ENCODE measurements at regions not wholly inside any gene's neighbourhood (a gene's known extent, or its start where the extent isn't known, plus 50 kb on each side); places are given as distances from the start of the nearest gene placed in this dataset.

GRCh38 chr15:61441891-61442290, 212.8 kb upstream of the RORA start:
- no peak overlapping the region for H3K4me2 ChIP-seq (ENCODE audit: low read depth, low read length)
- dilution Hi-C loops (cut with HindIII; ENCODE audit: low sequenced_read_pairs, unreplicated experiment) (no loop called here), intact Hi-C loops (cut with micrococcal nuclease) (no loop called here), in situ Hi-C loops (cut with MboI; ENCODE audit: low sequenced_read_pairs) (no loop called here)
- no peaks in the 10 kb centered on the region for H3K27me3 ChIP-seq (ENCODE audit: control insufficient read depth, insufficient read depth, low read length)
- H3K23ac ChIP-seq (ENCODE audit: low read depth, low read length) = no peak overlapping the region
- H3K4me1 ChIP-seq (ENCODE audit: control insufficient read depth, insufficient read depth, low read length) = no peaks in the 10 kb centered on the region
- no peak overlapping the region for H3K27ac ChIP-seq (ENCODE audit: insufficient read depth, low read length)
- no peaks in the 10 kb centered on the region for H3K9me1 ChIP-seq (ENCODE audit: insufficient read depth, low read length)
- H2BK20ac ChIP-seq (ENCODE audit: low read depth, low read length) = no peak overlapping the region
- H2AK9ac ChIP-seq (replicated peaks; ENCODE audit: low read depth, low read length, poor library complexity) = no peak overlapping the region
- H4K8ac ChIP-seq (ENCODE audit: low read depth in 2 of 2, low read length in 2 of 2) = no peak overlapping the region
- ATAC-seq (ENCODE audit: low read depth) (no peak), DNase-seq (no peak)
- H2AFZ ChIP-seq (replicated peaks; ENCODE audit: low read length, poor library complexity) = no peak overlapping the region
- no peak for TF ChIP-seq RCOR1 (IDR thresholded peaks at IDR 0.05; ENCODE audit: insufficient replicate concordance, low read length)
- no peak for TF ChIP-seq BHLHE40 (IDR thresholded peaks at IDR 0.05; ENCODE audit: low read depth, low read length)
- TF ChIP-seq USF2 (IDR thresholded peaks at IDR 0.05; ENCODE audit: low read depth, low read length) = no peak
- no peak for TF ChIP-seq ELK1 (IDR thresholded peaks at IDR 0.05; ENCODE audit: borderline replicate concordance, low read depth, low read length)
- TF ChIP-seq CEBPB (IDR thresholded peaks at IDR 0.05; ENCODE audit: low read depth, low read length) = no peak
- TF ChIP-seq SMC3 (IDR thresholded peaks at IDR 0.05; ENCODE audit: low read depth, low read length) = no peak
- TF ChIP-seq RFX5 (IDR thresholded peaks at IDR 0.05; ENCODE audit: low read depth, low read length) = no peak
- TF ChIP-seq NFE2L2 (IDR thresholded peaks at IDR 0.05; ENCODE audit: low read depth, low read length) = no peak
- no peak for TF ChIP-seq CHD1 (IDR thresholded peaks at IDR 0.05; ENCODE audit: low read depth, low read length)
- no peak overlapping the region for H2AK5ac ChIP-seq (ENCODE audit: low read depth, low read length)
- ChIA-PET CTCF (no interaction called here), POLR2A (ENCODE audit: unreplicated experiment) (no interaction called here)
- H4K91ac ChIP-seq (ENCODE audit: insufficient read depth, low read depth, low read length) = no peak overlapping the region
- no peaks in the 10 kb centered on the region for H4K20me1 ChIP-seq (ENCODE audit: insufficient read depth, low read length)
- no TSS peak for BruUV-seq (replicated peaks)
- H3K4ac ChIP-seq (ENCODE audit: low read depth, low read length) = no peak overlapping the region
- H3K9ac ChIP-seq (ENCODE audit: low read depth, low read length) = no peak overlapping the region
- H3K79me1 ChIP-seq (ENCODE audit: low read depth in 1 of 2, low read length in 2 of 2) = no peaks in the 10 kb centered on the region
- H2BK120ac ChIP-seq (ENCODE audit: low read depth, low read length) = no peak overlapping the region
- no peak overlapping the region for H3K14ac ChIP-seq (replicated peaks; ENCODE audit: low read depth, low read length)
- no peaks in the 10 kb centered on the region for H3K9me3 ChIP-seq (ENCODE audit: control insufficient read depth, insufficient read depth, low read length)
- no peak overlapping the region for H4K5ac ChIP-seq (ENCODE audit: low read depth, low read length)
- no peak overlapping the region for H2BK15ac ChIP-seq (ENCODE audit: low read depth, low read length)
- no peak overlapping the region for H3K56ac ChIP-seq (ENCODE audit: extremely low read depth, insufficient read depth, low read length)
- H3K4me3 ChIP-seq (ENCODE audit: insufficient read depth, low read depth, low read length) = no peak overlapping the region
- no peaks in the 10 kb centered on the region for H3K36me3 ChIP-seq (ENCODE audit: control insufficient read depth, insufficient read depth, low read length)
- no peak overlapping the region for H2BK5ac ChIP-seq (ENCODE audit: low read depth, low read length, poor library complexity, severe bottlenecking)
- no peak overlapping the region for H3K18ac ChIP-seq (ENCODE audit: low read depth, low read length)
